Limb (tissue), 2 donors: ENCODE measurements at regions not wholly inside any gene's neighbourhood (a gene's known extent, or its start where the extent isn't known, plus 50 kb on each side); places are given as distances from the start of the nearest gene placed in this dataset.

Experiments
- DNase-seq, 2 donors: peaks; one replicate each; pipeline ENCODE4 v3.0.0-alpha.2; 2016; ENCODE audit errors: extremely low spot score in 2 of 2

DNA sequence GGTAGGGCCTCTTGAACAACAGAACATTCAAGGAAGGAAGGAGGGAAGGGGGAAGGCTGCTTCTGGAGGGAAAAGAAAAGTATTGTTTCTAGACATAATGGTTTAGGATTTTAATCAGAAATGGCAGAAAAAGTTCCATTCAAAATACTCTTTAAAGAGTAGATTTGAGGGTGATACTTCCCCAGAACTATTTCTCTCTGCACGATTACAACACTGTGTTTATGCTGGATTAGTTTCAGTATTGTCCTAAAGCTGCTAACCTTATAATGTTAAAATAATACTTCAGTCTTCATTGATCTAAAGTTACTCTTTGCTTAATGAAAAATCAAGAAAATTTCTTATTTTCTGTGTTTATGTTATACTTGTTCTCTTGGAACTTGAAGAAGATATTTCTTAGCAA is 1026.3 kb upstream of the PABPC4L start:
- DNase-seq = no peak

- DNase-seq = no peak
Observed at GRCh38 chr4:135225551-135225950, 1024.0 kb upstream of the PABPC4L start.

DNA sequence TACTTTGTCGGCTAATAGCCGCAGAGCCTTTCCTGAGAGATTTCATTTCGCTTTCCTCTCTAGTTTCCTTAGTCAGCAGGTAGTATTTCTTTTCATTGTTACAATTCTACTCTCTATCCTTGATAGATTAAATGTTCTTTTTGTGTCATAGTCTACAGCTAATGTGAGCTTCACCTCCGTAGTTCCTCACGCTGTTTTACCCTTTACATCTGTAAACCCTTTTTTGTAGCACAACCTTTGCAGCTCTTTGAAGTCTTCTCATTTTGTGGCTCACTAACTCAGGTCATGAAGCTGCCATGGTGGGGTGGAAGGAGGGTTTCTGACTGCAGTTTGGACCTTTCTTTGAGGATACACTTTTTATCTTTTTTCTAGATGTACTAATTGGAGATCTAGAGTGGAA is 1008.8 kb upstream of the PABPC4L start:
- no peak for DNase-seq

DNA sequence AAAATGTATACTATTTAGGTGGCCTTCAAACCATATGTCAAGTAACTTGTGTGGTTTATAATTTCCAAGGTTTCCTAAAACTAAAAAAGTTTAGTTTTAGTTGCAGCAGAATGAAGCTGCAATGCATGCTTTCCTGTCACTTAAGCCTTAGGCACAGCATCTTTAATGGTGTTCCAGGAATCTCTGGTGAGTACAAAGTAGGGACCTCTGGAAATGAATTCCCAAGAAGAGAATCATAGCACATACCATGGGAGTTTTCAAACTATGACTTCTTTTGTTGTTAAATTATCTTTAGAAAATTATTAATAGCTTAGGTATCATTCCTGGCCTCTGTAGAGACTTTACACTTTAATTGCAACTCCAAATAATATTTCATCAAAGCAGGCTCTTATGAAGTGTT is 1005.9 kb upstream of the PABPC4L start:
- DNase-seq = no peak

GRCh38 chr4:135204311-135204710 is 1002.7 kb upstream of the PABPC4L start:
- DNase-seq = no peak

- DNase-seq = no peak
Observed at GRCh38 chr4:135201081-135201480, 999.5 kb upstream of the PABPC4L start.

- no peak for DNase-seq
Observed at GRCh38 chr4:135197641-135198040, 996.1 kb upstream of the PABPC4L start.

DNA sequence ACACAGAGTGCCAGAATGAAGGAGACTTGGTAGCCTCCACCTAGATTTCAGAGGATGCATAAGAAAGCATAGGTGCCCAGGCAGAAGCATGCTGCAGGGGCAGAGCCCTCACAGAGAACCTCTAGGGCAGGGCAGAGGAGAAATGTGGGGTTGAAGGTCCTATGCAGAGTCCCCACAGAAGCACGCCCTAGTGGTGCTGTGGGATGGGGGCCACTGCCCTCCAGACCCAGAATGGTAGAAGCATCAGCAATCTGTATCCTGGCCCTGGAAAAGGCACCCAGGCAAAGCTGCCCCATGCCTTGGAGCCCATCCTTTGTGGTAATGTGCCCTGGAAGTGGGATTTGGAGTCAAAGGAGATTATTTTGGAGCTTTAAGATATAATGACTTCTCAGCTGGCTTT is 992.9 kb upstream of the PABPC4L start:
- DNase-seq = no peak

GRCh38 chr4:135192751-135193535 is 991.4 kb upstream of the PABPC4L start:
- no peak for DNase-seq

DNA sequence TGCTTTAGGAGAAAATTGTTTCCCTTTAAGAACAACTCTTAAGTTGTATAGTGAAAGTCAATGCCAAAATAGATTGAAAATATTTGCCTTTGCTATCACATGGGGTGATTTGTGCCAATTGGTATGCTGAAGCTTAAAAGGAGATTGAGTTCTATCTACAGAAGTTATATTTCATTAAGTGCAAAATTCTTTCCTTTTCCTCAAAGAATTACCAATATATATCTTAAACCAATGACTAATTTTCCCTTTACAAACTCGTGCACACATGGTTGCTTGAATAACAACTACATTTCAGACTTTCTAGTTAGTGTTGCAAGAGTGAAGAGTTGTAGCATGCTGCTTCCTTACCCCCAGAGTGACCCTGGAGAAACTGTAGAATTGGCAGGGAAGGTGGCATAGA is 990.0 kb upstream of the PABPC4L start:
- DNase-seq = no peak

DNA sequence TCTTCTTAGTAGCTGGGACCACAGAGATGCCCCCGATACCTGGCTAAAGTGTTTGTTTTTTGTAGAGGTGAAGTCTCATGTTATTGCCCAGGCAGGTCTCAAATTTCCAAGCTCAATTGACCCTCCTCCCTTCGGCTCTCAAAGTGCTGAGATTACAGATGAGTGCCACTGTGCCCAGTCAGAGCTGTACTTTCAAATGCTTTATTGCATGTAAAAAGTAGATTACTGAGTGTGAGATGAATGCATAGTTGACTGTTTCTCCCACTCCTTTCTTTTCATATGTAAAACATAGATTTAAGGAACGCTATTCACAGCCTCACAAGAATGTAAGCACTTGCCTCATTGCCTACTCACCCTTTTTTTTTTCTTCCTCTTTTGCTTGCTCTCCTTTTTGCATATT is 984.4 kb upstream of the PABPC4L start:
- DNase-seq = no peak

DNA sequence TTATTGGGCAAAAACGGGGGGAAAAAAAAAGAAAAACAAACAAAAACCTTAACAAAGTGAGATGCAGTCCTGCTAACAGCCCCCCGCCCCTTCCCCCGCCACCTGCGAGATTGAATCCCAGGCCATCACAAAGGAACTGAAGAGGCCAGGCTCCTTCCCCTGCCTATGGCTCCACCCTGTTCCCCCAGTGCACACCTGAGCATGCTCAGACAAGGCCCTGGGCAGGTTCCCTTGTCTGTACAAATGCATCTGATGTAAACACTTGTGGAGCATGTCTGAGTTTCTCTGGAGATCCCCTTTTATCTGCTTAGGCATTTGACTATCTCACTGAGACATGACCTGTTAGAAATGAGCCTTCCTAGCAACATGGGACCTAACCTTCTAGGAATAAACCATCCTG is 983.7 kb upstream of the PABPC4L start:
- DNase-seq = no peak

GRCh38 chr4:135184715-135185114 is 983.1 kb upstream of the PABPC4L start:
- DNase-seq = no peak

DNA sequence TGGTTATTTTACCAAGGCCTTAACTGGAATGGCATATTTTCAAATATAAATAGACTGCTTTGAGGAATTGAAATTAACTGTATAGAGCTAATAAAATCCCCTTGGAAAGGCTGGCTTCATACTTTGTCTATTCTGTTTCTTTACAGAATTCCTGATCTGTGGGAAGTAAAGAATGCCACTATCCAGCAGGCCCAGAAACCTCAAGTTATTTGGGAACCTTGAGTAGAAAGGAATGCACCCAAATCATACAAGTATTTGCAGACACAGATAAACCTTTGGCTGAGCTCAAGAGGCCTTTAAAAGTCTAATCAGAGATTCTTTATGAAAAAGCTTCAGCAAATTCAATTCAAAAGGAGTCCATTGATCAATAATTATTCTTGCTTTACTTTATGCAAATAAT is 975.7 kb upstream of the PABPC4L start:
- DNase-seq = no peak

- DNase-seq = no peak
Observed at GRCh38 chr4:135166661-135167060, 965.1 kb upstream of the PABPC4L start.

GRCh38 chr4:135164601-135165000 is 963.0 kb upstream of the PABPC4L start:
- DNase-seq = no peak

DNA sequence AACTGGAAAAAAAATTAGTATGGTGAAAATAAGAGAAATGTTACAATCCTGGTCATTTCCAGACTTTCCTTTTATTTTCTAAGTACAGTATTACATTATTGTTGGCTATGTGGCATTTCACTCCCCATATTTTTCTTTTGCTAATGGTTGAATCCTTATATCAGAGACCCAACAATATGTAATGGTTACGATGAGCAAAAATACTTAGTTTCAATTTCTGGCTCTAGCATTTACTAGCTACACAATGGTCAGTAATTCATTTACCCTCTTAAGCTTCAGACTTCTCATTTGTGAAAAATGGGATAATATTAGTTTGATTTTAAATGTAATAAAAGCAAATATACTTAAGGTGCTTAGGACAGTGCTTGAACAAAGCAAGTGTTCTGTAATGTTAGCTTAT is 942.9 kb upstream of the PABPC4L start:
- DNase-seq = no peak

GRCh38 chr4:135124196-135124595 is 922.6 kb upstream of the PABPC4L start:
- no peak for DNase-seq

DNA sequence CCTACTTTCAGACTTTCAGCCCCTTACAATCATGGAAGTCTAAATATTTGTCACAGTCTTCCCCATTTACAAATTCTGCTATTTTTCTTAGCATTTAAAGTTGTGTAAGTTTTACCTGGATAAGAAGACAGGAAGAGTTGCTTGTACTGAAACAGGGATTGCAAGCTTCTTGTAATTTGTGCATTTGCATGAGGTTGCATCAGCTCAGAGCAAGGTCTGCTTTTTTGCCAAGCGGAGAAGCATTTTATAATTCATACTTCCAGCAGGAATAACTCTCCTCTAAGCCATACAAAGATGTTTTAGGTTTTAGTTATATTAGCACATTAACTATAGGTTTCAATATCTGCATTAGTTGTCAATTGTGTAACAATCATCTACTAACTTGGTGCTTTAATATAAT is 922.0 kb upstream of the PABPC4L start:
- DNase-seq = no peak

GRCh38 chr4:135122457-135122856 is 920.9 kb upstream of the PABPC4L start:
- no peak for DNase-seq

DNA sequence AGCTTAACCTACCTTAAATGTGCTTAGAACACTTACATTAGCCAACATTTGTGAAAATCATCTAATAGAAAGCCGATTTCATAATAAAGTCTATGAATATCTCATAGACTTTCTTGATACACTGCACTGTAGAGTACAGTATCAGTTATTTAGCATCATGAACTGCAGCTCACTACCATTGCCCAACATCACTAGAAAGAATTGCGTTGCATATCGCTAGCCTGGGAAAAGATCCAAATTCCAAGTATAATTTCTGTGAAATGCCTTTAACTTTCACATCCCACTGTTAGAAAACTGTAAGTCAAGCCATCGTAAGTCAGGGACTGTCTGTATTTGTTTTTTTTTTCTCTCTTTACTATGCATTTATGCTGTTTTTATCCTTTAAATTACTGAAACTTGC is 918.6 kb upstream of the PABPC4L start:
- no peak for DNase-seq

GRCh38 chr4:135114079-135114478 is 912.5 kb upstream of the PABPC4L start:
- DNase-seq = no peak

GRCh38 chr4:135098061-135098460 is 896.5 kb upstream of the PABPC4L start:
- DNase-seq = no peak

DNA sequence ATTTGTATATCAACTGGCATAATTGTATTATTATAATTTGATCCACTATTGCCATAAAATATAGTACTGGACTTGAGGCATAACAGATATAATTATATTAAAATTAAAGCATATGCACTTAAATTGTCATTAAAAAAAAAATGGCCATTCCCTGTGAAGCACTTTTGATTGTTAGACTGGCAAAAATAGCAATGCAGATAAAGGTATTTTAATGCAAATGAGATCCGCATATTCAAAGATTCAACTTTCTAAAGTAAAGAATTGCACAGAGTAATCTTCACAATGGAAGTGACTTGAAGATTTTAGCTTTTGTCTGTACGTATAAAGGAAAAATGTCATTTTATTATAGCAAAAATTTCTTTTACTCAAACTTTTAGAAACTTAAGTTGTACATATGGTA is 871.8 kb upstream of the PABPC4L start:
- DNase-seq = no peak
